GM13976 (cell line): ENCODE measurements at regions not wholly inside any gene's neighbourhood (a gene's known extent, or its start where the extent isn't known, plus 50 kb on each side); places are given as distances from the start of the nearest gene placed in this dataset.

Source experiments
- DNase-seq: peaks from one replicate; pipeline ENCODE4 v3.0.0; 2012; ENCODE audit warnings: low spot score
- CTCF ChIP-seq: IDR thresholded peaks from 2 replicates; pipeline ENCODE4 v1.5.1; 2012; ENCODE audit warnings: borderline replicate concordance, mild to moderate bottlenecking; ENCODE audit not compliant: insufficient read depth; ENCODE audit errors: extremely low read depth, missing control alignments, control extremely low read depth
- in situ Hi-C: fragments of 300-500 bp; cut with MboI; formaldehyde crosslinking; loops from one replicate; pipeline ENCODE4 v1.12.0; 2022; ENCODE audit warnings: low sequenced_read_pairs, mixed read lengths, inconsistent platforms; ENCODE audit not compliant: unreplicated experiment

- no peak for DNase-seq
- in situ Hi-C loops, result no loop called here
- no peak for TF ChIP-seq CTCF
Measured at GRCh38 chr6:164216839-164217238, 802.3 kb downstream of the QKI start.

- TF ChIP-seq CTCF, result no peak
- in situ Hi-C loops, result no loop called here
- no peak for DNase-seq
Measured at GRCh38 chr6:164216368-164216767, 801.9 kb downstream of the QKI start.

- no peak for DNase-seq
- no peak for TF ChIP-seq CTCF
- in situ Hi-C loops, result no loop called here
Measured at GRCh38 chr6:164214066-164214465, 799.5 kb downstream of the QKI start.

GRCh38 chr6:164211254-164211653, 796.7 kb downstream of the QKI start:
- in situ Hi-C loops, result no loop called here
- TF ChIP-seq CTCF, result no peak
- DNase-seq, result no peak

GRCh38 chr6:164210783-164211182, 796.3 kb downstream of the QKI start:
- no peak for TF ChIP-seq CTCF
- no peak for DNase-seq
- in situ Hi-C loops, result no loop called here

- in situ Hi-C loops, result no loop called here
- no peak for DNase-seq
- no peak for TF ChIP-seq CTCF
Measured at GRCh38 chr6:164210323-164210722, 795.8 kb downstream of the QKI start.

- no peak for DNase-seq
- in situ Hi-C loops, result no loop called here
- TF ChIP-seq CTCF, result no peak
Measured at GRCh38 chr6:164208371-164208770, 793.9 kb downstream of the QKI start.
